ENCODE measurements at regions not wholly inside any gene's neighbourhood (a gene's known extent, or its start where the extent isn't known, plus 50 kb on each side); places are given as distances from the start of the nearest gene placed in this dataset.

DNA sequence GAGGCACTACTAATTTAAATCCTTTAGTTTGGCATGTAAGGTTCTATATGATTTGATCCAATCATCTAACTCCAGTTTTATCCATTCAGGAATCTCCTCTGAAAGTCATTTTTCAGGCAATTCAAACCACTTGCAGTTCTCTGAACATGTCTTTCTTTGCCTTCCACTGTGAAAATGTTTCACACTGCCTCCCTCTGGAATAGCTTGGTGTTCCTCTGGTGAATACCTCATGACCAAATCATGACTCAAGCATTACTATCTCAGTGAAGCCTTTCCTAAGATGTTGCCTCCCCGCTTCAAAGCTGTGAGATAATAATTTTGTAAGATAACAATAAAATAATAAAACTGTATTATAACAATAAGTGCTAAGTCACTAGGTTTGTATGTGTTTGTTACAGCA is 981.1 kb downstream of the DTWD2 start:
- Histone ChIP-seq H3K27me3 (no peaks in the 10 kb centered on the region), H3K9me3 (no peaks in the 10 kb centered on the region), H3K4me3 (no peak overlapping the region), H3K36me3 (no peaks in the 10 kb centered on the region), H3K27ac (no peak overlapping the region), H3K4me1 (no peaks in the 10 kb centered on the region)
- intact Hi-C loops (cut with DNase I) = no loop called here
- TF ChIP-seq, protein P1, sequence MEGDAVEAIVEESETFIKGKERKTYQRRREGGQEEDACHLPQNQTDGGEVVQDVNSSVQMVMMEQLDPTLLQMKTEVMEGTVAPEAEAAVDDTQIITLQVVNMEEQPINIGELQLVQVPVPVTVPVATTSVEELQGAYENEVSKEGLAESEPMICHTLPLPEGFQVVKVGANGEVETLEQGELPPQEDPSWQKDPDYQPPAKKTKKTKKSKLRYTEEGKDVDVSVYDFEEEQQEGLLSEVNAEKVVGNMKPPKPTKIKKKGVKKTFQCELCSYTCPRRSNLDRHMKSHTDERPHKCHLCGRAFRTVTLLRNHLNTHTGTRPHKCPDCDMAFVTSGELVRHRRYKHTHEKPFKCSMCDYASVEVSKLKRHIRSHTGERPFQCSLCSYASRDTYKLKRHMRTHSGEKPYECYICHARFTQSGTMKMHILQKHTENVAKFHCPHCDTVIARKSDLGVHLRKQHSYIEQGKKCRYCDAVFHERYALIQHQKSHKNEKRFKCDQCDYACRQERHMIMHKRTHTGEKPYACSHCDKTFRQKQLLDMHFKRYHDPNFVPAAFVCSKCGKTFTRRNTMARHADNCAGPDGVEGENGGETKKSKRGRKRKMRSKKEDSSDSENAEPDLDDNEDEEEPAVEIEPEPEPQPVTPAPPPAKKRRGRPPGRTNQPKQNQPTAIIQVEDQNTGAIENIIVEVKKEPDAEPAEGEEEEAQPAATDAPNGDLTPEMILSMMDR (IDR thresholded peaks at IDR 0.05) = no peak
- TF ChIP-seq POLR2A (IDR thresholded peaks at IDR 0.05) = no peak
- DNase-seq = no peak
- 69 to 72% methylated on average over 1 of the region's 1 CpG for WGBS, 2 donors

DNA sequence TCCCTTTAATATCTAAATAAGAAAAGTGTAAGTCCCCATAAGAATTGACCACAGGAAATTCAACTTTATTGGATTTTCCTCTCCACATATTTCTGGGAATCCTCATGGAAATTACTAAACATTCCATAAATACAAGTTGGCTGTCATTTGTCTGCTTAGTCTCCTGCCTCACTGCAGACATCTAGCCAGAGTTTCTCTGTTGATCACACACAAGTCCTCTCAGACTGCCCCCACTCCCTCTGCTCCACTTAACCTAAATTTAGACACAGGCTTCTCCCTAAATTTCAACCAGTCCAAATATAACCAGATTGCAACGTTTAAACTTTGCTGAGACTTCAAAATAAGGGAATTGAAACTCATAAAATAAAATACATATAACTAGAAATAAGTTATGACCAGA is 982.1 kb downstream of the DTWD2 start:
- no peak for DNase-seq

DNA sequence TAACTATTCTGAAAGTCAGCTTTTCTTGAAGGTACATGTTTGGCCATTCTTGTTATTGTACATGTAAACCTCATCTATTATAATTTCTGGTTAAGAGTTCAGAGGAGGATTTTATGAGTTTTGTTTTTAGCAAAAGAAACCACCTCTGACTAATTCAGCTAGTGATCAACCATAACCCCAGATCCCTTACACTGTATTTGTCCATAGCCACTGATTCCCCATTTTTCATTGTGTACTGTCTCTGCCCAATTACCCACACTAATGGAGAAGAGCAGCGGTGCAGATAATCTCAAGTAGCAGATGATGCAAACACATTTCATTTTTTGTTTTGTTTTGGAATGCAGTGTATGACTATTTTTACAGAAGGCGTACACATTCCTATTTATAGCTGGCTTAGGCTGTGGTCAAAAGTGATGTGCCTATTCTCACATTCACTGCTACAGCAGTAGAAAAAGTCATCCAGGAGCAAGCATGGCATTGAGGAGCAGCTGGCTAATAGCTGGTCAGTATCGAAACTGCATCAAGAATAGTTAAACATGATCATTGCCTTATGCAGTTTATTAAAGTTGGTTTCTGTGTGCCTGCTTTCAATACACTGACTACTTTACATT is 988.3 kb downstream of the DTWD2 start:
- no peak for DNase-seq
- TF ChIP-seq POLR2A (IDR thresholded peaks at IDR 0.05) = no peak
- TF ChIP-seq, protein P1 (IDR thresholded peaks at IDR 0.05) = no peak
- Histone ChIP-seq H3K4me3 (no peak overlapping the region), H3K36me3 (no peaks in the 10 kb centered on the region), H3K4me1 (no peaks in the 10 kb centered on the region), H3K27me3 (no peaks in the 10 kb centered on the region), H3K9me3 (no peaks in the 10 kb centered on the region), H3K27ac (no peak overlapping the region)
- intact Hi-C loops (cut with DNase I) = no loop called here
- WGBS, 2 donors = 46 to 59% methylated on average over 3 of the region's 3 CpGs

More for the DNA sequence above, 982.1 kb downstream of the DTWD2 start:
- TF ChIP-seq, protein P1 (IDR thresholded peaks at IDR 0.05) = no peak
- no peak for TF ChIP-seq POLR2A (IDR thresholded peaks at IDR 0.05)
- no peaks in the 10 kb centered on the region for H3K4me1 ChIP-seq
- intact Hi-C loops (cut with DNase I) = no loop called here
- H3K27ac ChIP-seq = no peak overlapping the region
- no peaks in the 10 kb centered on the region for H3K36me3 ChIP-seq
- 18 to 40% methylated on average over 1 of the region's 1 CpG for WGBS, 2 donors
- H3K27me3 ChIP-seq = no peaks in the 10 kb centered on the region
- no peaks in the 10 kb centered on the region for H3K9me3 ChIP-seq
- no peak overlapping the region for H3K4me3 ChIP-seq

DNA sequence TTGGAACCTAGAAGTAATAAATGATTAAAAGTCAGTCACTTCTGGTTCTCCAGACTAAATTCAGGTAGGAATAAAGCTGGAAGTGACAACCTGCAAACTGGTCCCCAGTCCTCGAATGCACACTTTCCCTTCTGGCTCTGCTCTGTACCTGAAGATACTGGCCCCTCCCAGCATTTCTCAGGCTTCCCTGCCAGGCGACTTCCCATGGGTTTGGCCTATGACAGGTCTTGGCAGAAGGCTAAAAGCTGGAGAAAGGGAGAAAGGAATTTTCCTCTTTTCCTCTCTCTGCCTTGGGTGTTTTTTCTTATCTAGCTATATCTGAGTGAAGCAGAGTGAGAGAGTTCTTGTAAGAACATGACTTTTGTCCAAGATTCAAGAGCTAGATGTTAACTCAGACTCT is 1005.7 kb downstream of the DTWD2 start:
- H3K36me3 ChIP-seq = no peaks in the 10 kb centered on the region

DNA sequence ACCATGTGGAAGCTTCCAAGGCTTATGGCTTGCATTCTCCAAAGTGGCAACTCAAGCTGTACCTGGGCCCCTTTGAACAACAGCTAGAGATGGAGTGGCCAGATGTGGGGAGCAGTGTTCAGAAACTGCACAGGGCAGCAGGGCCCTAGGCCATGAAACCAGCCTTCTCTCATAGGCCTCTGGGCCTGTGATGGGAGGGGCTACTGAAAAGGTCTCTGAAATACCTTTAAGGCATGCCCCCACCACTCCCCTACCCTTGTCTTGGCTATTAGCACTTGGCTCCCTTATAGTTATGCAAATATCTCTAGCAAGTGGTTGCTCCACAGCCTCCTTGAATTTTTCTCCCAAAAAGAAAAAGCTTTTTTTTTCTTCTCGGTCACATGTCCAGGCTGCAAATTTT is 1014.6 kb downstream of the DTWD2 start:
- intact Hi-C loops (cut with DNase I) = no loop called here
- no peaks in the 10 kb centered on the region for H3K9me3 ChIP-seq
- H3K27me3 ChIP-seq = no peaks in the 10 kb centered on the region
- H3K4me3 ChIP-seq = no peak overlapping the region
- H3K27ac ChIP-seq = no peak overlapping the region
- TF ChIP-seq POLR2A (IDR thresholded peaks at IDR 0.05) = no peak
- TF ChIP-seq, protein P1 (IDR thresholded peaks at IDR 0.05) = no peak
- WGBS, 2 donors = 88 to 89% methylated on average over 1 of the region's 1 CpG
- DNase-seq = no peak
- H3K36me3 ChIP-seq = no peaks in the 10 kb centered on the region
- H3K4me1 ChIP-seq = no peaks in the 10 kb centered on the region

More for the DNA sequence above, 1005.7 kb downstream of the DTWD2 start:
- H3K27ac ChIP-seq = no peak overlapping the region
- intact Hi-C loops (cut with DNase I) = no loop called here
- H3K4me1 ChIP-seq = no peaks in the 10 kb centered on the region
- DNase-seq = no peak
- 24 to 39% methylated on average over 2 of the region's 2 CpGs for WGBS, 2 donors
- no peak overlapping the region for H3K4me3 ChIP-seq
- TF ChIP-seq, protein P1 (IDR thresholded peaks at IDR 0.05) = no peak
- TF ChIP-seq POLR2A (IDR thresholded peaks at IDR 0.05) = no peak
- H3K9me3 ChIP-seq = no peaks in the 10 kb centered on the region
- H3K27me3 ChIP-seq = no peaks in the 10 kb centered on the region
